IgD-negative memory B cell (primary cell): ENCODE measurements at regions not wholly inside any gene's neighbourhood (a gene's known extent, or its start where the extent isn't known, plus 50 kb on each side); places are given as distances from the start of the nearest gene placed in this dataset.
"Not testable (repeated sequence)": the region's sequence is repeated elsewhere in the genome, so short reads cannot be mapped to it uniquely, and the experiment has no call there.

ENCODE experiments used
- H3K27ac Mint-ChIP-seq, 3 donors: one replicate each; pipeline ENCODE4 v1.8.0; 2020 to 2022; ENCODE audit warnings: mild to moderate bottlenecking in 3 of 3, mixed read lengths in 3 of 3, moderate library complexity in 1 of 3
- H3K27me3 Mint-ChIP-seq: one replicate; pipeline ENCODE4 v1.8.0; 2021; ENCODE audit warnings: mixed read lengths
- H3K36me3 Mint-ChIP-seq: one replicate; pipeline ENCODE4 v1.8.0; 2020; ENCODE audit warnings: mild to moderate bottlenecking, mixed read lengths
- H3K4me1 Mint-ChIP-seq, 3 donors: one replicate each; pipeline ENCODE4 v1.8.0; 2020 to 2022; ENCODE audit warnings: mixed read lengths in 3 of 3, mild to moderate bottlenecking in 1 of 3
- H3K4me3 Mint-ChIP-seq, 4 donors: one replicate each; pipeline ENCODE4 v1.8.0; 2020 to 2022; ENCODE audit warnings: mild to moderate bottlenecking in 4 of 4, mixed read lengths in 4 of 4, moderate library complexity in 3 of 4
- H3K9me3 Mint-ChIP-seq, 3 donors: one replicate each; pipeline ENCODE4 v1.8.0; 2020 to 2021; ENCODE audit warnings: mixed read lengths in 3 of 3, mild to moderate bottlenecking in 1 of 3

GRCh38 chr10:52368725-52369124, 54.6 kb downstream of the DKK1 start:
- H3K4me1 Mint-ChIP-seq = no peaks in the 10 kb centered on the region
- no peaks in the 10 kb centered on the region for H3K27me3 Mint-ChIP-seq
- no peaks in the 10 kb centered on the region for H3K36me3 Mint-ChIP-seq
- peaks cover 0 to 4% (median 0%) of the 10 kb centered on the region in 3 donors for H3K9me3 Mint-ChIP-seq
- H3K27ac Mint-ChIP-seq = no peak overlapping the region
- no peak overlapping the region for H3K4me3 Mint-ChIP-seq

DNA sequence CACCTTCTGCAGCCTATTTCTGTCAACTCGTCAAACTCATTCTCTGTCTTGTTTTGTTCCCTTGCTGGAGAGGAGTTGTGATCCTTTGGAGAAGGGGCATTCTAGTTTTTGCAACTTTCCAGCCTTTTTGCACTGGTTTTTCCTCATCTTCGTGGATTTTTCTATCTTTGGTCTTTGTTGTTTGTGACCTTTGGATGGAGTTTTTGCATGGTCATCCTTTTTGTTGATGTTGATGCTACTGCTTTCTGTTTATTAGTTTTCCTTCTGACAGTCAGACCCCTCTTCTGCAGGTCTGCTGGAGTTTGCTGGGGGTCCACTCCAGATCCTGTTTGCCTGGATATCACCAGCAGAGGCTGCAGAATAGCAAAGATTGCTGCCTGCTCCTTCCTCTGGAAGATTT, 60.1 kb downstream of the DKK1 start:
- H3K27me3 Mint-ChIP-seq, H3K4me3 Mint-ChIP-seq, H3K36me3 Mint-ChIP-seq, H3K4me1 Mint-ChIP-seq, H3K9me3 Mint-ChIP-seq: not testable (repeated sequence)
- H3K27ac Mint-ChIP-seq = peak overlapping the region in 1 of 3 donors; percentile 29

DNA sequence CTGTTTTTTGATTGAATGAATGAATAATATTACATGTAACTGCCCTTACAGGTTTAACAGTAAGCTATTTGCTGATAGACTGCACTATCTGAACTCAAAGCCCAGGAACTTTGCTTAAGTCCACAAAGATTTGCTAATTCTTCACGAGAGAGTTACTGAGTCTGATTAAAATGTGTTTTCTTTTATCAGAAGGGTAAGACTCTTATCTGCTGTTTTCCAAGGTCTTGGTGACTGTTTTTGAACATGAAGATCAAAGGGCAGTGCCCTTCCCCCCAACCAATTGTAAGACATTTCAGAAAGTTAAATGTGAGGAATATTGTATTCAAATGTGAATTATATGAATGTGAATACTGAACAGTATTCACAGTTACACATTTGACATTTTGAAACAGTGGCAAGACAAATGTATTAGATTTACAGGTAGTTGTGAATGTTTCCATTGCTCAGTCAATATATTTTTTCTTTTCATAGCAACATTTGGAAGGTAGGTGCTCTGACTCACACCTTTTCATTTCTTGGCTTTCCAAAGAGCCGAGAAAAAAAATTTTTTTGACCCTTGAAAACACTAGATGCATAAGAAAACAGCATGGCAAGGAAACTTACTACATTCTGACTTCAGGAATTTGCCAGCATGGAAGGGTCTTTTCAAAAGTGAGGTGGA, 62.7 kb downstream of the DKK1 start:
- Mint-ChIP-seq H3K4me1 (peaks cover 0 to 1% (median 0%) of the 10 kb centered on the region in 3 donors), H3K27ac (no peak overlapping the region), H3K9me3 (peaks cover 0 to 3% (median 0%) of the 10 kb centered on the region in 3 donors), H3K36me3 (no peaks in the 10 kb centered on the region), H3K27me3 (no peaks in the 10 kb centered on the region), H3K4me3 (no peak overlapping the region)

DNA sequence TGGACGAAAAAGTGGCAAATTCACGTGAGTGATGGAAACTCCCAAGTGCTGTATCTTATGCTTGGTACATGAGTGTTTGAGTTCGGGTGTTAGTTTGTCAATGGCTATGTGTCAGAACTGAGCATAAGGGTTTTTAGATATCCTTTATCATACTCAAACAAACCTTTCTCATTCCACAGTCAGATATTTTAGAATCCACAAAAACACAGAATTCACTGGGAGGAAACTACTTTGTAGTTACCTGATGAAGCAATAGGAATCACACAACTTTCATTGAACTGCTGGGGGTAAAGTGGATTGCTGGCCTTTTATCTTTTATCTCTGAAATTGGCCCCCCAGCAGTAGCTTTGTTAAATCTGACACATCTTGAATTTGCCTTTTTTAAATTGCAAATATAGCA, 64.0 kb downstream of the DKK1 start:
- Mint-ChIP-seq H3K4me1 (peaks cover 0 to 1% (median 0%) of the 10 kb centered on the region in 3 donors), H3K36me3 (no peaks in the 10 kb centered on the region), H3K4me3 (no peak overlapping the region), H3K9me3 (peaks cover 0 to 3% (median 0%) of the 10 kb centered on the region in 3 donors), H3K27me3 (no peaks in the 10 kb centered on the region), H3K27ac (no peak overlapping the region)

DNA sequence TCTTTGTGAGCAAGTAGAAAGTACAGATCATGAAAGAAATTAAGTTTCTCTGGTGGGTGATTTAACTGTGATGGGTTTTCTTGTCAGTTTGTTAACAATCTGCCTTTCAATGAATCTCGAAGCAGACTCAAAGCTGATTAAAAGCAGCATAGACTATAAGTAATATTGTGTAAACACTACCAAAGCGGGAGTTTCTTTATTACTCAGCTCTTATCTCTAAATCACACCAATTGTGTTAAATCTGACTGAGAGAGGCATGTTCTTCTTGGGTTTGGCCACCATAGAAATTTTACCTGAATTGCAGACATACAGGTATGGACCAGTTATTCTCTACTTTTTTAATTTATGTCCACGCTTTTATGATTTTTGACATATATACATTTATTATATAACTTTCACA, 65.2 kb downstream of the DKK1 start:
- peaks cover 0 to 3% (median 0%) of the 10 kb centered on the region in 3 donors for H3K9me3 Mint-ChIP-seq

GRCh38 chr10:52383088-52383487, 69.0 kb downstream of the DKK1 start:
- no peaks in the 10 kb centered on the region for H3K27me3 Mint-ChIP-seq
- H3K9me3 Mint-ChIP-seq = no peaks in the 10 kb centered on the region
- no peaks in the 10 kb centered on the region for H3K36me3 Mint-ChIP-seq
- H3K4me3 Mint-ChIP-seq = no peak overlapping the region
- peaks cover 0 to 1% (median 0%) of the 10 kb centered on the region in 3 donors for H3K4me1 Mint-ChIP-seq
- no peak overlapping the region for H3K27ac Mint-ChIP-seq

More for the DNA sequence above, 65.2 kb downstream of the DKK1 start:
- no peak overlapping the region for H3K27ac Mint-ChIP-seq
- H3K27me3 Mint-ChIP-seq = no peaks in the 10 kb centered on the region
- no peak overlapping the region for H3K4me3 Mint-ChIP-seq
- H3K4me1 Mint-ChIP-seq = peaks cover 0 to 1% (median 0%) of the 10 kb centered on the region in 3 donors
- H3K36me3 Mint-ChIP-seq = no peaks in the 10 kb centered on the region

GRCh38 chr10:52387744-52388143, 73.7 kb downstream of the DKK1 start:
- Mint-ChIP-seq H3K27ac (no peak overlapping the region), H3K4me3 (no peak overlapping the region), H3K9me3 (no peaks in the 10 kb centered on the region), H3K27me3 (no peaks in the 10 kb centered on the region), H3K36me3 (no peaks in the 10 kb centered on the region), H3K4me1 (no peaks in the 10 kb centered on the region)

- Mint-ChIP-seq H3K4me1 (no peaks in the 10 kb centered on the region), H3K4me3 (no peak overlapping the region), H3K27ac (no peak overlapping the region)
Measured at GRCh38 chr10:52390388-52390787, 76.3 kb downstream of the DKK1 start.

DNA sequence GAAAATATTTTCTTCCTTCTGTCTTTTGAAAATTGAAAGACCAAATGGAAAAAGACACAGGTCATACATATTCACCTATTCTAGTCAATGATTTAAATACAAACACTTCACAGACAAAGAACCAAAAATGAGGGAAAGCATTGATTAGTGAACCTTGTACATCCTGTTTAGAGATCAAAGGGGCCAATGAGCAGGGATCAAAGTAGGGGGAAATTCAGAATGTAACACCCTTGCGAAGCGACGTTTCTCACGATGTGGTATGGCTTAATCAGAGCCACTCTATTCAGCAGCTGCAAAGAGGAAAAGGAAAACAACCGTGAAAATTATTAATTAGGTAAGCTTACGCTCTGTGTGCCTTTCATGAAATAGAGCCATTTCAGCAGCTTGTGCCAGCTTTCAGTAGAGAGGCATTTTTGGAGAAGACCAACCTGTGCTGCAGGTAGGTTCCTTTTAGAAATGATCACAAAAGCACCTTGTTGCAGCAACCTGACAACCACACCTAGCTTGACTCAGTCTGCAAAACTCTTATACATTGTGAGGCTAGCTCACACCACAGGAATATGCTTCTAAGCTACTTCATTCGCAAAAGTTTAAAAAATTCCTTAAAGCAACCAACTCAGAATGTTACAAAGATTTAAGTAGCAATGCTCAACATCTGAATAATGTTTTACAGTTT, 78.0 kb downstream of the DKK1 start:
- Mint-ChIP-seq H3K9me3 (peaks cover 0 to 3% (median 0%) of the 10 kb centered on the region in 3 donors), H3K4me1 (no peaks in the 10 kb centered on the region), H3K4me3 (no peak overlapping the region), H3K36me3 (no peaks in the 10 kb centered on the region), H3K27ac (no peak overlapping the region), H3K27me3 (no peaks in the 10 kb centered on the region)

More at GRCh38 chr10:52390388-52390787, 76.3 kb downstream of the DKK1 start:
- Mint-ChIP-seq H3K9me3 (peaks cover 0 to 3% (median 0%) of the 10 kb centered on the region in 3 donors), H3K27me3 (no peaks in the 10 kb centered on the region), H3K36me3 (no peaks in the 10 kb centered on the region)

GRCh38 chr10:52394246-52394645, 80.2 kb downstream of the DKK1 start:
- Mint-ChIP-seq H3K4me1 (no peaks in the 10 kb centered on the region), H3K9me3 (peaks cover 0 to 3% (median 0%) of the 10 kb centered on the region in 3 donors), H3K27ac (no peak overlapping the region), H3K36me3 (no peaks in the 10 kb centered on the region), H3K4me3 (no peak overlapping the region), H3K27me3 (no peaks in the 10 kb centered on the region)

DNA sequence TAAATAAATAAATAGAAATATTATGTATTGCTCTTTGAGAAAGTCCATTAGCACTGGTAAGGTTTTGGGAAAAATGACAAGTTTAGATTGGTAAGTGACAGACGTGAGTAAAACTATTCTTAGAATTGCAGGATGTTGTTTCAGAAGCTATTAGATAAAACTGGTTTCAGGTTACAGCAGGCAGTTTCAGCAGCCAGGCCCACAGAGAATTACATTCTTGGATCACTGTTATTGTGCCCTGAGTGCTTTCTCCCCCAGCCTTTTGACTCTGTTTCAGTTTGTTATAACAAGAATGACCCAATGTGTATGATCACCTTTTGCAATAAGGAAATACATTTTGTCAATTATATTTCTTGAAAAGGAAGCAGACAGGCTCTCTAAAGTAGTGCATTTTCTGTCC, 86.5 kb downstream of the DKK1 start:
- H3K27ac Mint-ChIP-seq = no peak overlapping the region
- peaks cover 0 to 8% (median 6%) of the 10 kb centered on the region in 3 donors for H3K9me3 Mint-ChIP-seq
- H3K27me3 Mint-ChIP-seq = no peaks in the 10 kb centered on the region
- H3K4me1 Mint-ChIP-seq = no peaks in the 10 kb centered on the region
- peaks cover 2% of the 10 kb centered on the region for H3K36me3 Mint-ChIP-seq
- H3K4me3 Mint-ChIP-seq = no peak overlapping the region

- H3K4me3 Mint-ChIP-seq, H3K36me3 Mint-ChIP-seq, H3K27me3 Mint-ChIP-seq, H3K4me1 Mint-ChIP-seq, H3K9me3 Mint-ChIP-seq, H3K27ac Mint-ChIP-seq: not testable (repeated sequence)
Measured at GRCh38 chr10:52403801-52404200, 89.7 kb downstream of the DKK1 start.

- Mint-ChIP-seq H3K4me3 (no peak overlapping the region), H3K36me3 (no peaks in the 10 kb centered on the region), H3K9me3 (peaks cover 0 to 4% (median 0%) of the 10 kb centered on the region in 3 donors), H3K4me1 (no peaks in the 10 kb centered on the region), H3K27me3 (no peaks in the 10 kb centered on the region), H3K27ac (no peak overlapping the region)
Measured at GRCh38 chr10:52409195-52409594, 95.1 kb downstream of the DKK1 start.

- Mint-ChIP-seq H3K27ac (no peak overlapping the region), H3K4me3 (no peak overlapping the region), H3K4me1 (no peaks in the 10 kb centered on the region), H3K36me3 (no peaks in the 10 kb centered on the region), H3K27me3 (no peaks in the 10 kb centered on the region), H3K9me3 (peaks cover 0 to 2% (median 0%) of the 10 kb centered on the region in 3 donors)
Measured at GRCh38 chr10:52409928-52410327, 95.8 kb downstream of the DKK1 start.

DNA sequence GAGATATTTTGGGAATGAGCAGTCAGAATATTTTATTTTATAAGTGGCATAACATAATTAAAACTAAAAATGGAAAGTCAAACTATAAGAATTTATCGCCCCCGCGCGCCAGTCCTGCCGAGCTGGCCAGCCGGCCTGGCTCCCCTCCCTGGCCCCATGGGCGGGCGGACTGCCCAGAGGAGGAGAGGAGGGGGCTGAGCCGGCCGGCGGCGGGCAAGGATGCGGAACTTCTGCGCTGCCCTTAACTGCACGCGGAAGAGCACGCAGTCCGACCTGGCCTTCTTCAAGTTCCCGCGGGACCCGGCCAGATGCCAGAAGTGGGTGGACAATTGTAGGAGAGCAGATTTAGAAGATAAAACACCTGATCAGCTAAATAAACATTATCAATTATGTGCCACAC, 96.8 kb downstream of the DKK1 start:
- Mint-ChIP-seq H3K9me3 (peaks cover 0 to 2% (median 0%) of the 10 kb centered on the region in 3 donors), H3K27ac (no peak overlapping the region), H3K4me1 (no peaks in the 10 kb centered on the region), H3K4me3 (no peak overlapping the region), H3K27me3 (no peaks in the 10 kb centered on the region), H3K36me3 (no peaks in the 10 kb centered on the region)

DNA sequence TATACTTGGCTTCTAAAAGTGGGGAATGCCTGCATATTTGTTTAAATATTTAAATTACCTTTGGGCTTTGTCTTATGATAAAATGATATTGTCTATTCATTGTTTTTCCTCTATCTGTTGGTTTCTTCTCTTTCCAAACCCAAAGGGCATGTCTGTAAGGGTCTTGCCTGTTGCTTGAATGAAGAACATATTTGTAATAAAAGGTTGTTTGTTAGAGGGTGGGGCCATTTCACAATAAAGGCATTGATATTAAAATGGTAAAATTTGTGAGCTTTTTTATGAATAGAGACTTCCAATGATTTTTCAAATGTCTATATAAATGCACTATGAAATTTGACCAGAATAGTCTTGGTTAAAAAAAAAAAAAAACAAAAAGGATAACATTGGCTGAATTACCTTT, 105.2 kb downstream of the DKK1 start:
- Mint-ChIP-seq H3K4me3 (no peak overlapping the region), H3K4me1 (no peaks in the 10 kb centered on the region), H3K36me3 (no peaks in the 10 kb centered on the region), H3K27ac (no peak overlapping the region), H3K9me3 (no peaks in the 10 kb centered on the region), H3K27me3 (no peaks in the 10 kb centered on the region)
